Right hindlimb (tissue), 1 donor: ENCODE measurements at regions not wholly inside any gene's neighbourhood (a gene's known extent, or its start where the extent isn't known, plus 50 kb on each side); places are given as distances from the start of the nearest gene placed in this dataset.

Experiments
- DNase-seq: peaks from one replicate; pipeline ENCODE4 v3.0.0-alpha.2; 2018

DNA sequence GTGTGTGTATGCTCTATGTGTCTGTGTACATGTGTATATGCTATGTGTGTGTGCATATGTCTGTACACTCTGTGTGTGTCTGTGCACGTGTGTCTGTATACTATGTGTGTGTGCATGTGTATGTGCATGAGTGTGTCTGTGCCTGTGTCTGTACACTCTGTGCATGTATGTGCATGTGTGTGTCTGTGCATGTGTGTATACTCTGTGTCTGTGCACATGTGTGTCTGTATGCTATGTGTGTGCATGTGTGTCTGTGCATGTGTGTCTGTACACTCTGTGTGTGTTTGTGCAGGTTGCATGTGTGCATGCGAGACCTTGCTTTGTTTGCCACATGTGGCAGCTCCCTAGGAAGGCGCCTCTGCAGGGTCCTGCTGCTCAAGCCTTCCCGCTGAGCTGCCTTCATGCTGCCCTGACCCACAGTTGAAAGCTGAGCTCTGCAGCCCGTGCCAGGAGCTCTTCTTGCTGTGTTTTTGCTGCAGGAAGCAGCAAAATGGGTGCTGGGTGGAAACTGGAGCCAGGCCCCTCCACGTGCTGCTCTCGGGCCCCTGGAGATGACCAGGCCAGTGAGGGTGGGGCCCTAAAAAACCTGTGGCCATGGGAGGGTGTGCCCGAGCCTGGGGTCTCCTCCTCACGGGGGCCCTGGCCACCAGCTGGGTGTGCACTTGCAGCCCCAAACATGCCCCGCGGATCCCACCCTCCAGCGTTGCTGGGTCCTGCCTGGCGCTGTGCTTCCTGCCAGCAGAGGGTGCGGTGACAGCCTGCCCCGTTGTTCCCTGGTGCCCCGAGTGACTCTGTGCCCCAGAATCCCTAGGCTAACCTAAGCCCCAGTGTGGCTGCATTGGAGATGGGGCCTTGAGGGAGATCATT, 109.1 kb downstream of the DACT2 start:
- peak; percentile 12 for DNase-seq

DNA sequence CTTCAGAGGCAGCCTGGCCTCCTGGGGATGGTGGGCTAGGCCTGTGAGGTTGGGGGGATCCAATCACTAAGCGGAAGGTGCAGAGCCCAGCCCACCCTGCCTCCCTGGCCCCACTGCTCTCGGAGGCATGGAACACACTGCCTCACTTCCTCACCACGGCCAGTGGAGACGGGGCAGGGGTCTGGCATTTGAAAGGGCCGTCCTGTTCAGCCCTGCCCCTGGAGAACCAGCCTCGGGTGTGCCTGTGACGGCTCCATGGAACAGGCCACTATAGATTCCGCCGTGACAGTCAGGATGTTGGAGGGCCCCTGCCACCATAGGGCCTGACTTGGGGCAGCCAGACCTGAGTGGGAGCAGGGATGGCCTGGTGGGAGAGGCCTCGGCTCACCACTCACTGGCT, 110.2 kb downstream of the DACT2 start:
- peak; percentile 18 for DNase-seq

DNA sequence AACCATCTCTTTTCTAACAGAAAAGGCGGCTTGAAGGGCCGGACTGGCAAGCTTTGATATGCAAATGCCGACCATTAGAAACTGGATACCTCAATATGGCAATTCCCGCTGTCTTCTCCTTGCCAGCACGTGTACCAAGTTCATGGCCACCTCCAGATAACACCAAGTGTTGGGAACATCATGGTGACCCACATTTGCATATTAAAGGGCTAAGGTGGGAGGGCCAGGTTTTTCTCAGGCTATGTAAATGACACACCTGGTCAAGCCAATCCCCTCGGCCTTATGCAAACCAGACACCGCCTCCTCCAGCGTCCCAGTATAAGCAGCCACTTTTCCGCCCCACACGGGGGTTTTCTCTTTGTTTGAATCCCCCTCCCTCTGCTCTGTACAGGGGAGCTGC, 110.7 kb downstream of the DACT2 start:
- no peak for DNase-seq

DNA sequence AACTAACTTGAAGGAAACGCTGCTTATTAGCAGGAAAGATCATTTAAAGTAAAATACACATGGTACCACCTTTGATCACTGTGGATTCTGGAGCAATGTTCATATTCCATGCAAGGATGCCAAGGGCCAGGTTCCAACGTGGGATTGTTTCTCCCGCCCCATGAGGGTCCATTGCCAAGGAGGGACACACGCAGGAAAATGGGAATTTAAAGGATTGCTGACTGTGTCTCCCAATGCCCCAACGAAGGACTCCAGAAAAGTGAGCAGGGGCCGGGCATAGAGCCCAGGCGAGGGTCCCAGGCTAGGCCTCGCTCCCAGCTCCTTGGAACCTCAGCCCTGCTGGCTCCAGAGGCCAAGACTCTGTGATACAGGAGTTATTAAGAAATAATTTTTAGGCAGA, 111.2 kb downstream of the DACT2 start:
- DNase-seq: peak; percentile 48

DNA sequence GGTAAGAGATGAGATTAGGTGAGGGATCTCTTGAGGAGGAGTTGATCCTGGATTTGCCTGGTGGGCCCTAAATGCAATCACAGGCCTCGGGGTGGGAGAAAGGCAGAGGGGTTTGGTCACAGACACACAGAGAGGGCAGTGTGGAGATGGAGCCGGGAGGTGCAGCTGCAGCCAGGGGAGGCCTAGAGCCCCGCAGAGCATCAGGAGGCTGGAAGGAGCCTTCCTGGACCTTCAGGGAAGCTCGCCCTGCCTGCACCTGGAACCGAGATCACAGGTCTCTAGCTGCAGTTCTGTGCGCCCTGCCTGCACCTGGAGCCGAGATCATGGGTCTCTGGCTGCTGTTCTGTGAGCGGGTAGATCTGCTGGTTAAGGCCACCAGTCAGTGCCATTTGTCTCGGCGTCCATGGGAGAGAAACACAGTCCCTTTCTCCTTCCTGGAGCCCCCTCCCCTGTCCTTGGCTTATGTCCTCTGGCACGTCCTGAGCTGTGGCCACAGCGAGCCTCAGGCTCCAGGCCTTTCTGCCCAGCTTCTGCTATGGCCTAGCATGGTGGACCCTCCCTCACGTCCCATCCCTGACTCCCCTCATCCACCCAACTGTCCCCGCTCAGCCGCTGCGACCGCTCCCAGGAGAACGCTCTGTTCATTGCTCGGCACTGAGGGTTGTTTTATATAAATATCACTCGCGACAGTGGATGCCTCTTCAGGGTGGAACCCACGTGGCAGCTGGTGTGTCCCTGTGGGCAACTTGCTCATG, 112.0 kb downstream of the DACT2 start:
- DNase-seq: no peak

DNA sequence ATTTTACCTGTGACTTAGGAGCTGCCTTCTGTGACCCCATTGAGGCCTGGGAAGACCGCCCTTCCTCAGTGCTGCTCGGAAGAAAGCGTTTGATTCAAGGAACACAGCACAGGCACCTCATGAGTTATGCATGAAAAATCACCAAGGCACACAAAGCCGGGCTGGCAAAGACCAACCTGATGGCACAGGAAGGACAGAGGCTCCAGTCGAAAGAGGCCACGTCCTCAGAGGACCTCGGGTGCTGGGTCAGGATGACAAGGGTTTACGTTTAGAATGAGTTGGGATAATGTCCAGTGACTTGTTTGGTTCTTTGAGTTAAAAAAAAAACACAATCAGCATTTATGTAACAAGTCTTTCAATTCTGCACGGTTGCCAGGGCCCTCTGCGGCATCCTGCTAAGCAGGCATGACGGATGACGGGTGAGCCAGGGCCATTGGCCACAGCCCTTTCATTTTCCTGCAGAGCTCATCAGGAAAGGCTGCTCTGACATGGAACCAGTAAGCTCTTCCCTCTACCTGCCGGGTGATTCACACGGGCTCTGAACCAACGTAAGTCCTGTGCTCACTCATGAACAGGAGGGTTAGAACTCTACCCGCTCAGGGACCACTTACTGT, 112.8 kb downstream of the DACT2 start:
- no peak for DNase-seq

DNA sequence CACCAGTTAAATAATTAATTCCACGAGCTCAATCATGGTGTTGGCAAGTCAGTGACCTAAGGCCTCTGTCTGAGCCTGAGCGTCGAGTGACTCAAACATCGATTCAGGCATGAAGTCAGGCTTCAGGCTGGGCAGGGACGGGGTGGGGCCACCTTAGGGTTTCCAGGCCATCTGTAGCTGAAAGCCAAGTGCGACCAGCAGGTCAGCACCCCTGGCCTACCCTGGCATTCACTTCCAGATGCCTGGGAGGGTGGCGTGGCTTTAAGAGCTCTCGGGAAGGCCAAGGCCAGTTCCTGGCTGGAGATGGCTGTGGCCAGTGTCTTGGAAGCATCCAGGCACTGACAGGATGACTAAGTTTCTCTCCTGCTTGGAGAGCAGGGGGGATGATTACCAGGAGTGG, 113.4 kb downstream of the DACT2 start:
- no peak for DNase-seq

DNA sequence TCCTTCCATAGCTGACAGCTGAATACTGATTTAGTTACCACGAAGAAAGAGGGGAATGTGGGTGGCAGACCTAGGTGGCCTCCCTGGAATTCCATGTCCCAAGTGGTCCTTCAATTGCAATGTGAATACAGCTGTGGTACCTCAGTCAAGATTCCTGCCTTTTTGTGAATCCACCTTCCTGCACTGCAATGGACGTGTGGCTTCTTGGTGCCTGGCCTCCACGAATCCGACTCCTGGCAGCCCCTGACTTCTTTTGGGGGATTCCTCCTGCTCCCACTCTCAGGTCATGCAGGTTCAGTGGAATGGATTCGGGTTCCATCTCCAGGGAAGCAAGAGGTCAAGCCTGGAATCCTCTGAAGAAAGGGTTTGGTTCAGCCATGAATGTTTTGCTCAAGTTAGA, 117.8 kb downstream of the DACT2 start:
- no peak for DNase-seq

DNA sequence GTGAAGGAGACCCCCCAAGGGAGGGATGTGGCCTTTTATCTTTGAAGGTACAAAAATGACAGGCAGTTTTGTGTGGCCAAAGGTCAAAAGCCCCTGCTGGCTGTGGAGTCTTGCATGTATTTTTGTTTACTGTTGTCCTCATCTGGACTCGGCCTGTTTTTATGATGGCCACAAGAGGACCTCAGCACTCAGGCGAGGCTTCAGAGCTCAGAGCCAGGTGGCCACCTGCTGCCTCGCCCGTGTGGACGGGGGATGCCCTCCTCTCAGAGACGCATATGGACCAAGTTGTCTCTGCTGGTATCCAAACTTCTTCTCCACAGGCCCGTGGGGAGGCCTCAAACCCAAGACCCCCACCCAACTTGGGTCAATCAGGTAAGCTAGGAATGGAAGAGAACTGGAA, 118.2 kb downstream of the DACT2 start:
- no peak for DNase-seq

DNA sequence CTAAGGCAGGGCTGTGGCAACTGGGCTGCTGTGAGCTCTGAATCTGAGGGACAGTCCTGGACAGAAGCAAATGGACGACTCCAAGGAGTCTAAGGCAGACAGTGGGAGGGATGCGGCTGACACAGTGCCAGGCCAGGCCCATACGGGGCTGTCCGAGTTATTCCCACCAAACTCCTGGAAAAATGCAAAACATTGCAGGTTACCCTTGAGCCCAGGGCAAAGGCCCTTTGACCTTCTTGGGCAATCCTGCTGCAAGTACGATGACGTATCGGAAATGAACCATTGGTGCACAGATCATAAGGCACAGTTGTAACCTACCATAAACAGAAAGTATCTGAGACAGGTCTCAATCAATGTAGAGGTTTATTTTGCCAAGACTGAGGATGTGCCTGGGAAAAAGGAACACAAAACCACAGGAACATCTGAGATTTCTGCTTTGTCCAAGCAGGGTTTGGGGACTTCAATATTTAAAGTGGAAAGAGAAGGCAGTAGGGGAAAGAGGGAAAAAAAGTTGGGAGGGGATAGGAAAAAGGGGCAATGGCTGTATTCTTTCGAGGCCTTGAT, 118.9 kb downstream of the DACT2 start:
- DNase-seq: no peak

DNA sequence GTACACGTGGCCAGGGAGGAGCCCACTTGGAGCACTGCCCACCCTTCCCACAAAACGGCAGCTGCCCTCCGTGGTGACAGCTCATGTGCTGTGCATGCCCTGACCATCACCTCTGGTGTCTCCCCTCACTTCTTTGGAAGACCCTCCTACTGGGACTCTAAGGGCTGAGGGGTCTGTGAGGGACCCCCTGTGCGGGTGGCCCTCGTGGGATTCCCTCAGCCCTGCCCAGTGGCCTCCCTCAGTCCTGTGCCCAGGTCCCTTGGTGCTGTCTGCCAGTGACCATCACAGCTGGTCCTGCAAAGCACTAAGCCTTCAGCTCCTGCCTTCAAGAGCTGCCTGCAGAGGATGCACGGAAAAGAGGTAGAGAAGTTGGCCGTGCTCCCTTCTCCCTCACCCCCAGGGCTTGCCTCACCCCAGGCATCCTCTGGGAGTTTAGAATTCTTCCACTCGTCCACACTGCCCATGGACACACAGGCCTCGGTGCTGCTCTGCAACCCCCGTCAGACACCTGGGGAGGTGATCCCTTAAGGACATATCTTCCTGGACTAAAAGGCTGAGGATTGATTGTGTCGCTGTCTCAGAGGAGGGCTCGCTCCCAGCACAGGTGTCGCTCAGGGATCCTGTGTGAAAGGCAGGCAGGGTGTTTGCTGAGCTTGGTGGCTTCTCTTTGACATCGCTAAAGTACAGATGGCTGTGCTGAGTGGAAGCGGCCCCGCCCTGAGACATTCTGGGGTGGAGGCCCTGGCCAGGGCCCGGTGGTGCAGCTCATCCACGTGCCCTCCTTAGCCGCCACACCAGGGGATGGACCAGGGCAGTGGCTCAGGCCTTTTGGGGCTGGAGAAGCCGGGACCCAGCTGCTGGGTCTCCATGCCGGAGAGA, 119.5 kb upstream of the FRMD1 start:
- peak; percentile 5 for DNase-seq

DNA sequence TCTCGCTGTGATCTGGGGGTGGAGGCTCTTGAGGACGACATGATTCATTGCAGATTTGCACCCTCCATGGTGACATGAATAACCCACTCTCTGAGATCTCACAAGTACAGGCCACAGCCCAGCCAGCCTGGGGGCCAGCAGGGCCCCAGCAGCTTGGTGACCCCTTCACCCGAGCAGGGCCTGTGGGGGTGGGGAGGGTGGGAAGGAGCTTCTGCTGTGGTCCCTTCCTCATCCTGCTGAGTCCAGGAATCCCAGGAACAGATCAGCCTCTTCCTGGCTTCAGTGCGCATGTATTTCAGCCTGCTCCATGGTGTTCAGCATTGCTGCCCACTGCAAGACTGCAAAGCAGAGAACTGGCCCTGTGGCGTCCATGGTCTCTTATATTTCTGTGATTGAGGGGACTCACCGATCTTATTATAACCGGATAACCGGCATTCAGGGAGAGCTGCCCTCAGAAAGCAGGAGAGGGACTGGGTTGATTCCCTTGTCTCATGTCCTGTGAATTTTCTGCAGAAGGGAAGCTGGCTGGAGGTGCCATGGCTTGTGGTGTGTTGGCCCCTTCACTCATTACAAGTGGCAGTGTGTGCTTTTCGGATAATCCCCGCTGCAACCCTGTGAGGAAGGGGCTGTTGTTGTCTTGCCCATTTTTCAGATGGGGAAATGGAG, 118.8 kb upstream of the FRMD1 start:
- DNase-seq: no peak

DNA sequence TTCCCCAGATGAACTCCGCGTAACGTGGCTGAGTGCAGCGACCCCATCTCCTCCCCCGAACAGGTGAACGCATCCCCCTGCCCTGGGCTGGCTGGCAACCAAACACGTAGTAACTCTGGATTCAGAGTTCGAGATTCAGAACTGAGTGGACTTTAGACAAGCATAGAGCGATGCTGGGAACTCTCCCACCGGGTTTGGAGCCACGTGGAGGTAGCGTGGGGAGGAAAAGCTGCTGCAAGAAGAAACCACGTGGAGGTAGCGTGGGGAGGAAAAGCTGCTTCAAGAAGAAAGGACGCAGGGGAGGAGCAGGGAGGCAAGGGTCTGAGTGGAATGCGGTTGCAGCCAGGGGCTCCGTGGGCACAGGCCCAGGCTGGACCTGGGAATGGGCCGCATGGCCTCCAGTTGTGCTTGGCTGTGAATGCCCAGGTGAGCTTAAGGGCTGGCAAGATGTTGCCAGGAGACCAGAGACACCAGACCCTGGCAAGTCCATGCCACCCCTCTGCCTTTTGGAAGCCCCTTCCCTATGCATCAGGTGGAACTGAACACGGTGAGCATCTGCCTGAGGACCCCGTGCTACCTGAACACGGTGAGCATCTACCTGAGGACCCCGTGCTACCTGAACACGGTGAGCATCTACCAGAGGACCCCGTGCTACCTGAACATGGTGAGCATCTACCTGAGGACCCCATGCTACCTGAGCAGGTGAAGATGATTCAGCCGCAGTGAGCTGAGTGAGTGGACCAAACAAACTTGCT, 118.0 kb upstream of the FRMD1 start:
- DNase-seq: no peak

DNA sequence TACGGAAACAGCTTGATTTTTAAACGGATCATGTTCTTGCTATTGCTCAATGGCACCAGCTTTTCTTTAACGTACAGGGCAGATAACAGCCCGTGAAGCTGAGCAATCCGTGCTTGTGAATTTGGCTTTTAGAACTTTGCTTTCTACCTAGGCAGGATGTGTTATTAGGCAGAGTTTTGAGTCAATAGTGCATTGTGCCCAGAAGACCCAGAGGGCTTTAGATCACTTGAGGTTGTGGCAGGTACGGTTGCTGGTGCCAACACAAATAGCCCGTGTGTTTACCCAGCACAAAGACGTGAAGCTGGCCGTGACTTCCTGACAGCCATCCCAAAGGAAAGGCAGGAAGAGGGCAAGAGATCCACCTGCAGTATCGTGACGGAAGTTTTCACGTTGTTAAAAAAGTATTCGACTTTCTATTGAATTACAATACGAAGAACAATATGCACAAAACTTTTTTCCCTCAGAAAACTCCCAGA, 117.4 kb upstream of the FRMD1 start:
- no peak for DNase-seq

DNA sequence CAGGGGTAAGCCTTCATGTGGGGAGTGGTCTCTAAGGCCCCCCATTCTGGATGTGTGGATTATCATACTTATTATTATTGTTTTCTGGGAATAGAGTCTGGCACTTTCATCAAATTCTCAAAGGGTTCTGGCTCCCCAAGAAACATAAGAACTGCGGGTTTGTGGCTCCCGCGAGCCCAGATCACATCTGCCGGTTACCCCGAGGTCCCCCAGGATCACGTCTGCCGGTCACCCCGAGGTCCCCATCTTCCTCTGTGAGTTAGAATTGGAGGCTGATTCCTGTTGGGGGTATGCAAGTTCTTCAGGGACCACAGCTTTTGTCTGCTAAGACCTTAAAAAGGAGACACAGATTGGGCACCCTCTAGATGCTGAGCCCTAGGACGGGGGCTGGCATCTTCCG, 116.7 kb upstream of the FRMD1 start:
- no peak for DNase-seq

DNA sequence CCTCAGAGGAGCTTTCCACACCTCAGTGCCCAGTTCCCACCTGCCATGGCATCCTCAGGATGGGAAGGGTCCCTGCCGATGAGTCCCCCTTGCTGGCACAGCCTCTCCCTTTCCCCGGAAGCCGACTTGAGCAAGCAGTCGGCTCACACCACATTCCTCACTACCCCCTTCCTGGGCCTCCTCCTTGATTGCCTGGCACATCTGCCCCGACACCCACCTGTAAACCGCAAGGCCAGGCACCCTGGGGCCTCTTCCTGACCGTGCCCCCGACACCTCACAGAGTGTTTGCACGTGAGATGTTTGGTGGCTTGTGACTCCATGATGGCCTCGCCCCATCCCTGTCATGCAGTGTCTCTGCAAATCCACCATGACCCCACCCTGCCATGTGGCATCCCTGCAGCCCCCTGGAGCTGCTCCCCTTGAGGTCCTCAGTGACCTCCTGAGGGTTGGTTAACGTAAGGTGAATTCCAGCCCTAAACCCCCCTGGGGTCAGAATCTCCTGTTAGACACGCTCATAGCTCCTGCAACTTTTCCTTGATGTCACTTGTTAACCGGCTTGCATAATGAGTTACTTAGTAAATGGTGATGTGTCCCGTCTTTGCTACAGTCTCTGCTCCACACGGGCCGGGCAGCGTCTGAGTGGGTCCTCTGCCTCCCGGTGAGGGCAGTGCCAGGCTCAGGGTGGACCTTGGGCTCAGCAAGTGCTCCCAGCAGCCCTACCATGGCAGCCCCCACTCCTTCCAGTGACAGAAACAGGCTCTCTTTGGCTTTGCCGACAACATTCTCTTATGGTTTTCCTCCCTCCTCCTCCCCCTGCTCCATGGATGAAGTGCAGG, 115.9 kb upstream of the FRMD1 start:
- no peak for DNase-seq

DNA sequence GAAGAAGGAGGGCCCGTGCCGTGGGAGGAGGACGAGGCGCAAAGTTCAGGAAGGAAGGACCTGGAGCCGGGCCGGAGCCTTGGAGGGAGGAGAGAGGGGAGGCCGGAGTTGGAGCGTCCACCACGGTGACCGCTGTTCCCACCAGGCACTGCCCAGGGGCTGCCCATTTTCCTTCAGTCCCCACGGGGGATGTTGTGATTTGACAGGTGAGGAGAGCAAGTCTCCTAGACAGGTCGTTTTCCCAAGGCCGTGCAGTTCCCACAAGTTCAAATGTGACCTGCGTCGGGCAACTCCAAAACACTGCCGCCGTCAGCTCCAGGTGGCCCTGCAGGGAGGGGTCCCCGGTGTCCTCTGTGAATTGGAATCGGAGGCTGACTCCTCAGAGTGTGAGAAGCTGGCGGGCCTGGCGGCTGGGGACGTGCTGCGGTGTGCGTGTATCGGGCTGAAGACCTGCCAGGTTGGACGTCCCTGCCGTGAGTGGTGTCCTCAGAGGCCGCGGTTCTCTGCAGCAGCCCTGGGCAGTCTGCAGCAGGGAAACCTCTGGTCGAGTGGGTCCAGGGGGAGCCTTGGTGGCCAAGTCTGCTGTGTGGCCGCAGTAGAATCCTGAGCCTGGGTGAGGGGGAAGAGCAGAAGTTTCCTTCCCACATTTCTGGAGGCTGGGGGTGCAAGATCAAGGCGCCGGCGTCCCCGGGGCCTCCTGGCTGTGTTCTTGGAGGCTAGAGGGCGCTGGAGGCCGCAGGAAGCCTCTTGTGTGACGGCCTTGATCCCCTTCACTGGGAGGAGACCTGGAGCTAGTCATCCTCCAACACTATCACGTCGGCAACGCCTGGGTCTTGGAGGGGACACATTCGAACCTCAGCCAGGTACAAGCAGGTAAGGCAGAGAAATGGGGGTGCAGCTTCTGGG, 115.1 kb upstream of the FRMD1 start:
- DNase-seq: no peak

DNA sequence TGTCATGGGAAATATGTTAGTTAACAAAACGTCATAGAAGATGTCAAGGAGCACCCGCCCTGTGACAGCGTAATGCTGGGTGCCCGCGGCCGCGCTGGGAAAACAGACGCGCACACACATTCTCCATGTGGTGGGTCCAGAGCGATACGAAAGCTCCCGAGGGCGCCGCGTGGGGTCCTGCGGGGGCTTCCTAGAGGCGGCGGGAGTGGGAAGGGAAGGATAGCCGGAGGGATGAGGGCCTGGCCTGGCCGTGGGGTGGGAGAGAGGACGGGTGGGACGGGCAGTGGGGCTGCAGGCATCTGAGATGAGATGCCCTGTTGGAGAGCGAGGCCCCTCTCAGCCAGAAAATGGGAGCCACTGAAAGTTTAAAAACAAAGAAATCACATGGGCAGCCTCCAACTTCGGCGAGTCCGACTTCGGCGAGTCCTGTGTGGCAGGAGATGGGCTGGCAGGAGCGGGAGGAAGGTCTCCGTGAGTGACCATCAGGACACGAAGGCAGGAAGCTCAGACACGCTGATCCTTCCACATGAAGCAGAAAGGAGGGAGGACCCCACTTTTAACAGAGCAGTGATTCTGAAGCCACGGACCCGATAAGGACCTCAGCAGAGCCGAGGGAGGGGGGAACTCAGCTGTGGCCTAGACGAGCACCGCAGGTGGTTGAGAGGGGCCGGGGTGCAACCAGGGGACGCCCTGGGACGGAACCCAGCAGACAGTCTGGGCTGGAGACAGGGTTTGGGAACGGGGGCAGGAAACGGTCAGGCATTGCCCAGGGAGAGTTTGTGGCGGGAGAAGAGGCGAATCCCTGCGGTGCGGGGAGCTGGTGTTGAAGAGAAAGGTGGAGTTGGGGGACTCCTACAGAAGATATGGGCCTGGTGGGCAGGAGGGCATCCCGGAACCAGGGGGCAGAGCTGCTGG, 114.1 kb upstream of the FRMD1 start:
- DNase-seq: no peak
